H1 (cell line): ENCODE measurements at regions not wholly inside any gene's neighbourhood (a gene's known extent, or its start where the extent isn't known, plus 50 kb on each side); places are given as distances from the start of the nearest gene placed in this dataset.

Experiments
- CTCF ChIA-PET: fragments of 300-600 bp; sonication (Branson Sonifier 250); formaldehyde crosslinking; loops from one replicate; lab custom pipeline; 2021; ENCODE audit not compliant: partially characterized antibody; lab: Charles Lee
- POLR2A ChIA-PET: fragments of 300-600 bp; sonication (Branson Sonifier 250); formaldehyde crosslinking; loops from one replicate; lab custom pipeline; 2021; ENCODE audit warnings: inconsistent platforms; ENCODE audit not compliant: partially characterized antibody; lab: Charles Lee
- DNase-seq, 2 experiments: peaks; one replicate each; pipeline versions ENCODE4 v3.0.0 to v3.0.0-alpha.2; 2010 to 2022; ENCODE audit warnings: low spot score in 2 of 2, low read depth in 1 of 2, mixed read lengths in 1 of 2
- FAIRE-seq: peaks from 2 replicates; lab custom pipeline; 2011; peaks lifted over from hg19 to GRCh38; lab: Jason Lieb, UNC
- H2AFZ ChIP-seq: 2 replicates; pipeline ENCODE4 v1.8.1; 2012; ENCODE audit warnings: low read length, inconsistent platforms
- H2AK5ac ChIP-seq: 2 replicates; pipeline ENCODE4 v1.6.1; 2013; ENCODE audit warnings: low read depth, low read length
- H2BK120ac ChIP-seq: replicated peaks from 2 replicates; pipeline ENCODE3; 2013; ENCODE audit warnings: low read depth, low read length, inconsistent platforms
- H2BK12ac ChIP-seq: 2 replicates; pipeline ENCODE4 v1.6.1; 2013; ENCODE audit warnings: low read depth, low read length
- H2BK15ac ChIP-seq: 2 replicates; pipeline ENCODE4 v1.6.1; 2013; ENCODE audit warnings: low read length
- H2BK20ac ChIP-seq: 2 replicates; pipeline ENCODE4 v1.6.1; 2013; ENCODE audit warnings: low read length
- H2BK5ac ChIP-seq: 2 replicates; pipeline ENCODE4 v1.6.1; 2013; ENCODE audit warnings: low read depth, low read length
- H3K14ac ChIP-seq: 2 replicates; pipeline ENCODE4 v1.6.1; 2013; ENCODE audit warnings: inconsistent platforms; ENCODE audit not compliant: insufficient read length
- H3K18ac ChIP-seq: 2 replicates; pipeline ENCODE4 v1.6.1; 2013; ENCODE audit warnings: low read length; ENCODE audit errors: extremely low read depth
- H3K23ac ChIP-seq: 2 replicates; pipeline ENCODE4 v1.6.1; 2013; ENCODE audit warnings: inconsistent platforms; ENCODE audit not compliant: insufficient read length
- H3K23me2 ChIP-seq: 2 replicates; pipeline ENCODE4 v1.6.1; 2013; ENCODE audit warnings: low read depth, low read length
- H3K27ac ChIP-seq: 2 replicates; pipeline ENCODE4 v1.6.1; 2011; ENCODE audit warnings: low read depth, low read length, inconsistent platforms
- H3K27me3 ChIP-seq, 4 experiments: replicated peaks in 1 of 4; 1 replicate in 1 of 4; 2 replicates in 3 of 4; pipeline versions ENCODE4 v1.6.1 to v1.8.1; 2011 to 2013; ENCODE audit warnings: low read length in 3 of 4, mild to moderate bottlenecking in 3 of 4, inconsistent platforms in 2 of 4, mixed read lengths in 2 of 4, moderate library complexity in 1 of 4; ENCODE audit not compliant: control insufficient read depth in 3 of 4, insufficient read depth in 3 of 4; ENCODE audit errors: extremely low read depth in 1 of 4
- H3K36me3 ChIP-seq, 4 experiments: 2 replicates each; pipeline versions ENCODE4 v1.6.1 to v1.8.1; 2011 to 2013; ENCODE audit warnings: mild to moderate bottlenecking in 4 of 4, low read length in 3 of 4, moderate library complexity in 2 of 4, control low read depth in 1 of 4, inconsistent platforms in 1 of 4; ENCODE audit not compliant: insufficient read depth in 4 of 4, control insufficient read depth in 2 of 4
- H3K4ac ChIP-seq: replicated peaks from 2 replicates; pipeline ENCODE3; 2013; ENCODE audit warnings: low read length, low read depth, mixed read lengths, inconsistent platforms; ENCODE audit not compliant: insufficient read length
- H3K4me1 ChIP-seq, 4 experiments: replicated peaks in 1 of 4; 1 replicate in 1 of 4; 2 replicates in 3 of 4; pipeline versions ENCODE4 v1.6.1 to v1.8.1; 2011 to 2013; ENCODE audit warnings: low read length in 3 of 4, inconsistent platforms in 2 of 4, mixed read lengths in 1 of 4; ENCODE audit not compliant: insufficient read depth in 4 of 4, control insufficient read depth in 3 of 4
- H3K4me2 ChIP-seq, 2 experiments: 2 replicates each; pipeline versions ENCODE4 v1.6.1 to v1.8.1; 2011 to 2013; ENCODE audit warnings: low read depth in 2 of 2, low read length in 2 of 2, control low read depth in 1 of 2, inconsistent platforms in 1 of 2, mild to moderate bottlenecking in 1 of 2; ENCODE audit not compliant: insufficient read depth in 1 of 2
- H3K4me3 ChIP-seq, 4 experiments: fragments of 200-600, 300-600 bp in 1 of 4; sonication (generic), shearing (Covaris generic), sonication (Bioruptor Twin) in 1 of 4; 2 replicates each; pipeline versions ENCODE4 v1.5.1 to v1.8.1; 2011 to 2016; ENCODE audit warnings: low read length in 4 of 4, low read depth in 3 of 4, control low read depth in 2 of 4, inconsistent platforms in 2 of 4, mild to moderate bottlenecking in 2 of 4, mixed read lengths in 1 of 4, moderate library complexity in 1 of 4; ENCODE audit not compliant: insufficient read depth in 2 of 4; ENCODE audit errors: extremely low read depth in 1 of 4
- H3K56ac ChIP-seq: replicated peaks from 2 replicates; pipeline ENCODE3; 2013; ENCODE audit warnings: low read depth, mild to moderate bottlenecking, mixed read lengths, low read length, inconsistent platforms; ENCODE audit not compliant: insufficient read length
- H3K79me1 ChIP-seq: 2 replicates; pipeline ENCODE4 v1.6.1; 2013; ENCODE audit warnings: low read depth, low read length, control low read depth
- H3K79me2 ChIP-seq, 2 experiments: 2 replicates each; pipeline versions ENCODE4 v1.6.1 to v1.8.1; 2012 to 2013; ENCODE audit warnings: low read length in 2 of 2, mild to moderate bottlenecking in 2 of 2, inconsistent platforms in 1 of 2; ENCODE audit not compliant: insufficient read depth in 2 of 2, control insufficient read depth in 1 of 2
- H3K9ac ChIP-seq, 4 experiments: replicated peaks in 1 of 4; 1 replicate in 1 of 4; 2 replicates in 3 of 4; pipeline versions ENCODE4 v1.6.1 to v1.8.1; 2011 to 2013; ENCODE audit warnings: low read depth in 3 of 4, low read length in 3 of 4, control low read depth in 2 of 4, mild to moderate bottlenecking in 2 of 4, moderate library complexity in 2 of 4, inconsistent platforms in 1 of 4; ENCODE audit errors: extremely low read depth in 1 of 4
- H3K9me3 ChIP-seq, 2 experiments: 2 replicates each; pipeline versions ENCODE4 v1.6.1 to v1.8.1; 2012 to 2013; ENCODE audit warnings: mild to moderate bottlenecking in 2 of 2, moderate library complexity in 2 of 2, control low read depth in 1 of 2, inconsistent platforms in 1 of 2, low read depth in 1 of 2, low read length in 1 of 2, mixed read lengths in 1 of 2; ENCODE audit not compliant: insufficient read depth in 2 of 2
- H4K20me1 ChIP-seq, 2 experiments: replicated peaks in 1 of 2; 2 replicates each; pipeline versions ENCODE3 to v1.8.1; 2011 to 2013; ENCODE audit warnings: inconsistent platforms in 2 of 2, low read length in 2 of 2, mild to moderate bottlenecking in 1 of 2; ENCODE audit not compliant: insufficient read depth in 2 of 2, control insufficient read depth in 1 of 2
- H4K5ac ChIP-seq: 2 replicates; pipeline ENCODE4 v1.6.1; 2013; ENCODE audit warnings: low read length, low read depth, mixed read lengths, inconsistent platforms; ENCODE audit not compliant: insufficient read length
- H4K8ac ChIP-seq: 2 replicates; pipeline ENCODE4 v1.8.0; 2013; ENCODE audit warnings: mild to moderate bottlenecking, moderate library complexity, low read length, inconsistent platforms; ENCODE audit not compliant: insufficient read depth; ENCODE audit errors: extremely low read depth
- H4K91ac ChIP-seq: replicated peaks from 2 replicates; pipeline ENCODE3; 2013; ENCODE audit warnings: low read length, mixed read lengths, inconsistent platforms; ENCODE audit not compliant: insufficient read length
- BCL11A ChIP-seq, 2 experiments: IDR thresholded peaks; one replicate each; pipeline ENCODE4 v1.6.1; 2011; ENCODE audit warnings: low read depth in 2 of 2, low read length in 2 of 2, mild to moderate bottlenecking in 2 of 2
- MAFK ChIP-seq: IDR thresholded peaks from 2 replicates; pipeline ENCODE4 v1.6.1; 2012; ENCODE audit warnings: low read depth, mild to moderate bottlenecking, improper control_type of control experiment, low read length
- WGBS, 2 experiments: shearing (Covaris generic) in 1 of 2; methylation state at CpG; one replicate each; pipeline versions ENCODE4 v1.1.6 to v1.1.7; 2013 to 2015; ENCODE audit warnings: low lambda C conversion rate in 2 of 2, mixed read lengths in 2 of 2, inconsistent platforms in 1 of 2, low coverage in 1 of 2, missing lambda C conversion rate in 1 of 2; ENCODE audit not compliant: insufficient replicate concordance in 2 of 2, insufficient coverage in 1 of 2, insufficient read length in 1 of 2; ENCODE audit errors: extremely low coverage in 1 of 2, missing lambda C conversion rate in 1 of 2; 5-methylcytosine and 5-hydroxymethylcytosine counted together

GRCh38 chr4:181672751-181673150 is 570.5 kb upstream of the TENM3 start:
- Histone ChIP-seq H3K9ac (no peak overlapping the region), H3K23me2 (no peaks in the 10 kb centered on the region; the same call in 1 of the 2 replicates), H2BK120ac (no peak overlapping the region), H4K8ac (no peak overlapping the region), H3K14ac (no peak overlapping the region), H3K18ac (no peak overlapping the region), H3K23ac (no peak overlapping the region), H2BK12ac (no peak overlapping the region), H4K5ac (no peak overlapping the region), H2BK5ac (no peak overlapping the region), H4K20me1 (no peaks in the 10 kb centered on the region), H3K4me3 (no peak overlapping the region), H3K36me3 (no peaks in the 10 kb centered on the region), H2BK15ac (no peak overlapping the region), H3K56ac (no peak overlapping the region), H2AFZ (no peak overlapping the region), H3K4ac (no peak overlapping the region), H4K91ac (no peak overlapping the region), H3K4me2 (no peak overlapping the region), H3K9me3 (no peaks in the 10 kb centered on the region), H3K27me3 (peaks cover 0 to 1% (median 0%) of the 10 kb centered on the region in 4 experiments; a peak in 1 of 7 replicates), H2AK5ac (no peak overlapping the region), H3K4me1 (no peaks in the 10 kb centered on the region), H2BK20ac (no peak overlapping the region), H3K79me2 (no peaks in the 10 kb centered on the region), H3K27ac (no peak overlapping the region), H3K79me1 (no peaks in the 10 kb centered on the region)
- FAIRE-seq (no peak), DNase-seq (no peak)
- no peak for TF ChIP-seq BCL11A (IDR thresholded peaks at IDR 0.05; ENCODE audit: low read depth in 2 of 2, low read length in 2 of 2)
- TF ChIP-seq MAFK = peak; percentile 65
- POLR2A ChIA-PET = no interaction called here
- WGBS, 2 experiments = 94% methylated on average over 2 of the region's 2 CpGs; no CpG with 5 or more reads in 1 of the 2 experiments
- CTCF ChIA-PET = interaction anchor here (1.1 to 2.5 kb wide), 2 partner anchors 10 to 59 kb away, joined by 3 to 10 read pairs; no protein-coding TSS in a partner anchor
